ENCODE measurements at regions not wholly inside any gene's neighbourhood (a gene's known extent, or its start where the extent isn't known, plus 50 kb on each side); places are given as distances from the start of the nearest gene placed in this dataset.

DNA sequence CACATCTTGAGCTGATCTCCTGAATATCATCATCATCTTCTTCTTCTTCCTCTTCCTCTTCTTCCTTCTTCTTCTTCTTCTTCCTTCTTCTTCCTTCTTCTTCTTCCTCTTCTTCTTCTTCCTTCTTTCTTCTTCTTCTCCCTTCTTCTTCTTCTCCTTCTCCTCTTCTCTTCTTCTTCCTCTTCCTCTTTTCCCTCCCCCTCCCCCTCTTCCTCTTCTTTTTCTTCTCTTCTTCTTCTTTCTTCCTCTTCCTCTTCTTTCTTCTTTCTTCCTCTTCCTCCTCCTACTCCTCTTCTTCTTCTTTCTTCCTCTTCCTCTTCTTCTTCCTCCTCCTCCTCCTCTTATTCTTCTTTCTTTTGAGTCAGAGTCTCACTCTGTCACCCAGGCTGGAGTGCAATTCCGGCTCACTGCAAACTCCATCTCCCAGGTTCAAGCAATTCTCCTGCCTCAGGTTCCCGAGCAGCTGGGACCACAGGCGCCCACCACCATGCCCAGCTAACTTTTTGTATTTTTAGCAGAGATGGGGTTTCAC is 197.9 kb upstream of the NANOGP8 start:
- H3K4me3 ChIP-seq (ENCODE audit: low read length) = no peak overlapping the region
- no peak overlapping the region for H3K27ac ChIP-seq (ENCODE audit: low read length)
- peaks cover 8% of the 10 kb centered on the region for H3K9me3 ChIP-seq (ENCODE audit: control insufficient read depth, insufficient read depth, low read length)
- DNase-seq (no peak), ATAC-seq (no peak)
- H3K36me3 ChIP-seq (ENCODE audit: control insufficient read depth, insufficient read depth, low read length) = no peaks in the 10 kb centered on the region
- intact Hi-C loops (cut with micrococcal nuclease) = no loop called here
- Mint-ChIP-seq H3K4me1 (no peaks in the 10 kb centered on the region), H3K27me3 (ENCODE audit: low read depth in 2 of 2) (no peaks in the 10 kb centered on the region), H3K9me3 (peaks cover 8% of the 10 kb centered on the region in 2 donors), H3K4me3 (no peak overlapping the region), H3K36me3 (no peaks in the 10 kb centered on the region), H3K27ac (no peak overlapping the region)
- WGBS (ENCODE audit: insufficient coverage) = 89% methylated on average over 3 of the region's 3 CpGs
- TF ChIP-seq, protein P1, sequence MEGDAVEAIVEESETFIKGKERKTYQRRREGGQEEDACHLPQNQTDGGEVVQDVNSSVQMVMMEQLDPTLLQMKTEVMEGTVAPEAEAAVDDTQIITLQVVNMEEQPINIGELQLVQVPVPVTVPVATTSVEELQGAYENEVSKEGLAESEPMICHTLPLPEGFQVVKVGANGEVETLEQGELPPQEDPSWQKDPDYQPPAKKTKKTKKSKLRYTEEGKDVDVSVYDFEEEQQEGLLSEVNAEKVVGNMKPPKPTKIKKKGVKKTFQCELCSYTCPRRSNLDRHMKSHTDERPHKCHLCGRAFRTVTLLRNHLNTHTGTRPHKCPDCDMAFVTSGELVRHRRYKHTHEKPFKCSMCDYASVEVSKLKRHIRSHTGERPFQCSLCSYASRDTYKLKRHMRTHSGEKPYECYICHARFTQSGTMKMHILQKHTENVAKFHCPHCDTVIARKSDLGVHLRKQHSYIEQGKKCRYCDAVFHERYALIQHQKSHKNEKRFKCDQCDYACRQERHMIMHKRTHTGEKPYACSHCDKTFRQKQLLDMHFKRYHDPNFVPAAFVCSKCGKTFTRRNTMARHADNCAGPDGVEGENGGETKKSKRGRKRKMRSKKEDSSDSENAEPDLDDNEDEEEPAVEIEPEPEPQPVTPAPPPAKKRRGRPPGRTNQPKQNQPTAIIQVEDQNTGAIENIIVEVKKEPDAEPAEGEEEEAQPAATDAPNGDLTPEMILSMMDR (IDR thresholded peaks at IDR 0.05) = no peak
- no peaks in the 10 kb centered on the region for H3K27me3 ChIP-seq (ENCODE audit: control insufficient read depth, insufficient read depth, low read length)
- H3K4me1 ChIP-seq (ENCODE audit: control insufficient read depth, insufficient read depth, low read length) = no peaks in the 10 kb centered on the region

DNA sequence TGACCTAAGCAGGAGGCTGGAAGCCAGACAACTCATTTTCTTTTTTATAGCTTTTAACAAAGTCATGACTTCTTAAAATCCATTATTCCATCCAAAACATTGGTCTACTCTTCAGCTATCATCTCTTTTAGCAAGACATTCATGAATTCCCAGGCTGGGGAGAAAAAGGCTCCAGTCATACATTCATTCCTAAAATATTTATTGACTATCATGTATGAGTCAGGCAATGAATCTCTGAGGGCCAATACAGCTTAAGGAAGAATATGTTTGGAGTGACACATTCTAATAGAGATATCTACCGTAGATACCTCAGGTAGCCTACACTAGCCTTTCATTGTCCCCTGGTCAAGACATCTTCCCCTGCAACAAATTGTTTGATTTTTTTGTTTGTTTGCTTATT is 196.4 kb upstream of the NANOGP8 start:
- intact Hi-C loops (cut with micrococcal nuclease) = no loop called here
- H3K27ac Mint-ChIP-seq = no peak overlapping the region

DNA sequence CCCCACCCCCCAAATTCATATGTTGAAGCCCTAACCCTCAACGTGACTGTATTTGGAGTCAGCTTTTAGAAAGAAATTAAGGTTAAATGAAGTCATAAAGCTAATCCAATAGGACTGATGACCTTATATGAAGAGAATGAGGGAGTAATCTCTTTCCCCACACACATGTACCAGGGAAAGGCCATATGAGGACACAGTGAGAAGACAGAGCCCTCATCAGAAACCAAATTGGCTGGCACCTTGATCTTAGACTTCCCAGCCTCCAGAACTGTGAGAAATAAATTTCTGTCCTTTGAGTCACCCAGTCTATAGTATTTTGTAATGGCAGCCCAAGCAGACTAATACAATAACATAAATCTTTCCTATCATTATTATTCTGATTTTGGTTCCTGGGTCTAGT is 194.7 kb upstream of the NANOGP8 start:
- no peak overlapping the region for H3K4me3 Mint-ChIP-seq
- Histone ChIP-seq H3K27ac (ENCODE audit: low read length) (no peak overlapping the region), H3K36me3 (ENCODE audit: control insufficient read depth, insufficient read depth, low read length) (no peaks in the 10 kb centered on the region), H3K9me3 (ENCODE audit: control insufficient read depth, insufficient read depth, low read length) (peaks cover 10% of the 10 kb centered on the region), H3K4me3 (ENCODE audit: low read length) (no peak overlapping the region), H3K4me1 (ENCODE audit: control insufficient read depth, insufficient read depth, low read length) (no peaks in the 10 kb centered on the region), H3K27me3 (ENCODE audit: control insufficient read depth, insufficient read depth, low read length) (no peaks in the 10 kb centered on the region)
- H3K27me3 Mint-ChIP-seq (ENCODE audit: low read depth in 2 of 2) = no peaks in the 10 kb centered on the region
- H3K27ac Mint-ChIP-seq = no peak overlapping the region
- WGBS (ENCODE audit: insufficient coverage) = no CpG with 5 or more reads among the region's 1 CpG
- no peak for DNase-seq
- H3K4me1 Mint-ChIP-seq = no peaks in the 10 kb centered on the region
- H3K9me3 Mint-ChIP-seq = peaks cover 16 to 18% of the 10 kb centered on the region in 2 donors
- intact Hi-C loops (cut with micrococcal nuclease) = no loop called here
- TF ChIP-seq, protein P1 (IDR thresholded peaks at IDR 0.05) = no peak
- ATAC-seq = no peak
- peaks cover 7% of the 10 kb centered on the region for H3K36me3 Mint-ChIP-seq

More for the DNA sequence above, 196.4 kb upstream of the NANOGP8 start:
- DNase-seq (no peak), ATAC-seq (no peak)
- WGBS (ENCODE audit: insufficient coverage) = 100% methylated on average over 1 of the region's 1 CpG
- H3K9me3 ChIP-seq (ENCODE audit: control insufficient read depth, insufficient read depth, low read length) = peaks cover 10% of the 10 kb centered on the region
- Mint-ChIP-seq H3K9me3 (peaks cover 13 to 18% of the 10 kb centered on the region in 2 donors), H3K4me1 (no peaks in the 10 kb centered on the region), H3K27me3 (ENCODE audit: low read depth in 2 of 2) (no peaks in the 10 kb centered on the region), H3K36me3 (no peaks in the 10 kb centered on the region), H3K4me3 (no peak overlapping the region)
- no peak overlapping the region for H3K27ac ChIP-seq (ENCODE audit: low read length)
- H3K36me3 ChIP-seq (ENCODE audit: control insufficient read depth, insufficient read depth, low read length) = no peaks in the 10 kb centered on the region
- TF ChIP-seq, protein P1 (IDR thresholded peaks at IDR 0.05) = no peak
- H3K4me3 ChIP-seq (ENCODE audit: low read length) = no peak overlapping the region
- H3K4me1 ChIP-seq (ENCODE audit: control insufficient read depth, insufficient read depth, low read length) = no peaks in the 10 kb centered on the region
- no peaks in the 10 kb centered on the region for H3K27me3 ChIP-seq (ENCODE audit: control insufficient read depth, insufficient read depth, low read length)

DNA sequence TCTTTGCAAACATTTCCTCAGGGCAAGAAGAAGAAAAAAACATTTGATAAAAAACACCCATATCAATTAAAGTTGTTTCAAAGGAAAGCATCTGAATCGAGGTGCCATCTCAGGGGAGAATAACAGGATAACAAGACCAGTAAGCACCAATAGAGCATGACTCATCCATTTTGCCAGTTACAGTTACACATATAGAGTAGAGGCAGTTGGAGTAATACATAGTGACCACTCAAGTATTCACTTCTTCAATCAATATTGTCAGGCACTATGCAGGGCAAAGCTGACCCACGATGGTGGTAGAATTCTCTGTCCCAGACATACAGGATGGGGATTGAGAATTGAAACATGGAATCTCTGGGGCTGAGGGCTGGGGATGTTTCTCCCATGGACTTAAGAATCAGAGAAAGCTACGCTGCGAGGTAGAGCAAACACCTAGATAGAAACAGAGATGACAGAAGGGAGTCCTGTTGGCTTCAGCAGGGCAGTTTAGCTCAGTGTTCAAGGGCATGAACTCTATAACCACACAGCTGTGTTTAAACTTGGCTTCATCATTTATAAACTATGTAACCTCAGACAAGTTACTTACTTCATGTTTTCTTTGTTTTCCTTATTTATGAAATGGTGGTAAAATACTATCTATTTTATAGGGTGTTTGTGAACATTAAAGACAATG is 186.4 kb upstream of the NANOGP8 start:
- H3K9me3 ChIP-seq (ENCODE audit: control insufficient read depth, insufficient read depth, low read length) = no peaks in the 10 kb centered on the region
- TF ChIP-seq, protein P1 (IDR thresholded peaks at IDR 0.05) = no peak
- Mint-ChIP-seq H3K36me3 (peaks cover 7% of the 10 kb centered on the region), H3K4me3 (no peak overlapping the region), H3K27ac (no peak overlapping the region), H3K4me1 (no peaks in the 10 kb centered on the region), H3K9me3 (peaks cover 5 to 7% of the 10 kb centered on the region in 2 donors), H3K27me3 (ENCODE audit: low read depth in 2 of 2) (no peaks in the 10 kb centered on the region)
- ATAC-seq (no peak), DNase-seq (no peak)
- H3K4me1 ChIP-seq (ENCODE audit: control insufficient read depth, insufficient read depth, low read length) = no peaks in the 10 kb centered on the region
- H3K27me3 ChIP-seq (ENCODE audit: control insufficient read depth, insufficient read depth, low read length) = no peaks in the 10 kb centered on the region
- intact Hi-C loops (cut with micrococcal nuclease) = no loop called here
- 85% methylated on average over 4 of the region's 4 CpGs for WGBS (ENCODE audit: insufficient coverage)
- H3K4me3 ChIP-seq (ENCODE audit: low read length) = no peak overlapping the region
- no peak overlapping the region for H3K27ac ChIP-seq (ENCODE audit: low read length)
- no peaks in the 10 kb centered on the region for H3K36me3 ChIP-seq (ENCODE audit: control insufficient read depth, insufficient read depth, low read length)
